Skeletal muscle cell (primary cell): ENCODE measurements at regions not wholly inside any gene's neighbourhood (a gene's known extent, or its start where the extent isn't known, plus 50 kb on each side); places are given as distances from the start of the nearest gene placed in this dataset.

Source experiments
- DNase-seq: peaks from one replicate; pipeline ENCODE4 v3.0.0-alpha.2; 2010; ENCODE audit warnings: low read depth
- H3K4me3 ChIP-seq: 2 replicates; pipeline ENCODE4 v1.5.1; 2011; ENCODE audit warnings: low read depth, mild to moderate bottlenecking, control low read depth, low read length, moderate library complexity

GRCh38 chr18:7341581-7342337 lies 110.9 kb downstream of the LRRC30 start:
- DNase-seq, result no peak

GRCh38 chr18:7349181-7349837 lies 118.4 kb downstream of the LRRC30 start:
- DNase-seq, result no peak
- no peak overlapping the region for H3K4me3 ChIP-seq

More at GRCh38 chr18:7341581-7342337, 110.9 kb downstream of the LRRC30 start:
- H3K4me3 ChIP-seq, result no peak overlapping the region

GRCh38 chr18:7358989-7359726 lies 128.3 kb downstream of the LRRC30 start:
- no peak overlapping the region for H3K4me3 ChIP-seq
- no peak for DNase-seq

GRCh38 chr18:7360606-7361170 lies 129.8 kb downstream of the LRRC30 start:
- DNase-seq, result no peak
- no peak overlapping the region for H3K4me3 ChIP-seq

GRCh38 chr18:7363338-7363737 lies 132.4 kb downstream of the LRRC30 start:
- no peak overlapping the region for H3K4me3 ChIP-seq
- DNase-seq, result no peak

- no peak overlapping the region for H3K4me3 ChIP-seq
- DNase-seq, result no peak
Observed at GRCh38 chr18:7366597-7366996, 135.7 kb downstream of the LRRC30 start.

- no peak overlapping the region for H3K4me3 ChIP-seq
- no peak for DNase-seq
Observed at GRCh38 chr18:7367336-7367735, 136.4 kb downstream of the LRRC30 start.

- DNase-seq, result no peak
- no peak overlapping the region for H3K4me3 ChIP-seq
Observed at GRCh38 chr18:7369006-7369405, 138.1 kb downstream of the LRRC30 start.

GRCh38 chr18:7370375-7370774 lies 139.5 kb downstream of the LRRC30 start:
- no peak overlapping the region for H3K4me3 ChIP-seq
- DNase-seq, result no peak

GRCh38 chr18:7370802-7371201 lies 139.9 kb downstream of the LRRC30 start:
- no peak for DNase-seq

GRCh38 chr18:7373441-7373840 lies 142.6 kb downstream of the LRRC30 start:
- H3K4me3 ChIP-seq, result no peak overlapping the region
- DNase-seq, result no peak

More at GRCh38 chr18:7370802-7371201, 139.9 kb downstream of the LRRC30 start:
- H3K4me3 ChIP-seq, result no peak overlapping the region

- DNase-seq, result no peak
- H3K4me3 ChIP-seq, result no peak overlapping the region
Observed at GRCh38 chr18:7381307-7381706, 150.4 kb downstream of the LRRC30 start.

GRCh38 chr18:7382328-7383001 lies 151.6 kb downstream of the LRRC30 start:
- H3K4me3 ChIP-seq, result no peak overlapping the region
- no peak for DNase-seq

GRCh38 chr18:7383002-7383980 lies 152.4 kb downstream of the LRRC30 start:
- DNase-seq, result no peak

GRCh38 chr18:7388741-7389140 lies 157.9 kb downstream of the LRRC30 start:
- DNase-seq, result no peak
- no peak overlapping the region for H3K4me3 ChIP-seq

More at GRCh38 chr18:7383002-7383980, 152.4 kb downstream of the LRRC30 start:
- H3K4me3 ChIP-seq, result no peak overlapping the region

- no peak for DNase-seq
- H3K4me3 ChIP-seq, result no peak overlapping the region
Observed at GRCh38 chr18:7390731-7391492, 160.0 kb downstream of the LRRC30 start.

GRCh38 chr18:7393080-7393479 lies 162.2 kb downstream of the LRRC30 start:
- H3K4me3 ChIP-seq, result no peak overlapping the region
- DNase-seq, result no peak
